ENCODE measurements at regions not wholly inside any gene's neighbourhood (a gene's known extent, or its start where the extent isn't known, plus 50 kb on each side); places are given as distances from the start of the nearest gene placed in this dataset.

- no peak for DNase-seq (ENCODE audit: low read depth, low spot score)
Measured at GRCh38 chr18:67599277-67599676, 82.8 kb upstream of the DSEL start.

GRCh38 chr18:67597759-67598158 lies 81.2 kb upstream of the DSEL start:
- DNase-seq (ENCODE audit: low read depth, low spot score), result no peak

GRCh38 chr18:67596003-67596402 lies 79.5 kb upstream of the DSEL start:
- DNase-seq (ENCODE audit: low read depth, low spot score), result no peak

- DNase-seq (ENCODE audit: low read depth, low spot score), result no peak
Measured at GRCh38 chr18:67590571-67591141, 74.1 kb upstream of the DSEL start.

GRCh38 chr18:67589325-67589724 lies 72.8 kb upstream of the DSEL start:
- DNase-seq (ENCODE audit: low read depth, low spot score), result no peak

- DNase-seq (ENCODE audit: low read depth, low spot score), result no peak
Measured at GRCh38 chr18:67586101-67586500, 69.6 kb upstream of the DSEL start.

GRCh38 chr18:67583621-67584020 lies 67.1 kb upstream of the DSEL start:
- no peak for DNase-seq (ENCODE audit: low read depth, low spot score)

GRCh38 chr18:67582488-67582887 lies 66.0 kb upstream of the DSEL start:
- DNase-seq (ENCODE audit: low read depth, low spot score), result no peak

GRCh38 chr18:67581178-67581577 lies 64.7 kb upstream of the DSEL start:
- DNase-seq (ENCODE audit: low read depth, low spot score), result no peak

GRCh38 chr18:67577386-67577785 lies 60.9 kb upstream of the DSEL start:
- DNase-seq (ENCODE audit: low read depth, low spot score), result no peak

- no peak for DNase-seq (ENCODE audit: low read depth, low spot score)
Measured at GRCh38 chr18:67574749-67575148, 58.2 kb upstream of the DSEL start.

GRCh38 chr18:67568166-67568565 lies 51.6 kb upstream of the DSEL start:
- DNase-seq (ENCODE audit: low read depth, low spot score), result no peak
